ENCODE measurements at regions not wholly inside any gene's neighbourhood (a gene's known extent, or its start where the extent isn't known, plus 50 kb on each side); places are given as distances from the start of the nearest gene placed in this dataset.
"Not testable (repeated sequence)": the region's sequence is repeated elsewhere in the genome, so short reads cannot be mapped to it uniquely, and the experiment has no call there.

- intact Hi-C loops (cut with DNase I), result no loop called here
- Histone ChIP-seq H3K4me3 (no peak overlapping the region), H3K36me3 (no peaks in the 10 kb centered on the region), H3K27me3 (ENCODE audit: low read depth) (no peaks in the 10 kb centered on the region), H3K9me3 (no peaks in the 10 kb centered on the region), H3K4me1 (no peaks in the 10 kb centered on the region), H3K27ac (no peak overlapping the region)
- DNase-seq (no peak), ATAC-seq (no peak)
- no peak for TF ChIP-seq CTCF (IDR thresholded peaks at IDR 0.05)
These were observed 270.6 kb upstream of the MMADHC start for GRCh38 chr2:149858216-149858615.

GRCh38 chr2:149857344-149857743, 269.8 kb upstream of the MMADHC start:
- no peaks in the 10 kb centered on the region for H3K36me3 ChIP-seq
- no peak for TF ChIP-seq CTCF (IDR thresholded peaks at IDR 0.05)
- H3K4me3 ChIP-seq, result no peak overlapping the region
- no peaks in the 10 kb centered on the region for H3K9me3 ChIP-seq
- ATAC-seq, result no peak
- intact Hi-C loops (cut with DNase I), result no loop called here
- H3K4me1 ChIP-seq, result no peaks in the 10 kb centered on the region
- H3K27me3 ChIP-seq (ENCODE audit: low read depth), result no peaks in the 10 kb centered on the region
- DNase-seq, result no peak
- no peak overlapping the region for H3K27ac ChIP-seq

- H3K27me3 ChIP-seq (ENCODE audit: low read depth); H3K4me3 ChIP-seq; H3K36me3 ChIP-seq; ATAC-seq; H3K27ac ChIP-seq; DNase-seq; intact Hi-C loops (cut with DNase I); H3K9me3 ChIP-seq; H3K4me1 ChIP-seq: not testable (repeated sequence)
These were observed 268.3 kb upstream of the MMADHC start for GRCh38 chr2:149855859-149856258.

- DNase-seq (no peak), ATAC-seq (no peak)
- H3K9me3 ChIP-seq, result no peaks in the 10 kb centered on the region
- H3K36me3 ChIP-seq, result no peaks in the 10 kb centered on the region
- no peaks in the 10 kb centered on the region for H3K4me1 ChIP-seq
- TF ChIP-seq CTCF (IDR thresholded peaks at IDR 0.05), result no peak
- intact Hi-C loops (cut with DNase I), result no loop called here
- no peak overlapping the region for H3K27ac ChIP-seq
- no peaks in the 10 kb centered on the region for H3K27me3 ChIP-seq (ENCODE audit: low read depth)
- no peak overlapping the region for H3K4me3 ChIP-seq
These were observed 262.0 kb upstream of the MMADHC start for GRCh38 chr2:149849591-149849990.

- no peak overlapping the region for H3K4me3 ChIP-seq
- H3K4me1 ChIP-seq, result no peaks in the 10 kb centered on the region
- no peaks in the 10 kb centered on the region for H3K27me3 ChIP-seq (ENCODE audit: low read depth)
- no peak for TF ChIP-seq CTCF (IDR thresholded peaks at IDR 0.05)
- ATAC-seq (no peak), DNase-seq (no peak)
- no peaks in the 10 kb centered on the region for H3K9me3 ChIP-seq
- no peak overlapping the region for H3K27ac ChIP-seq
- intact Hi-C loops (cut with DNase I), result no loop called here
- H3K36me3 ChIP-seq, result no peaks in the 10 kb centered on the region
These were observed 261.6 kb upstream of the MMADHC start for GRCh38 chr2:149849136-149849535.

GRCh38 chr2:149841396-149841795, 253.8 kb upstream of the MMADHC start:
- TF ChIP-seq CTCF (IDR thresholded peaks at IDR 0.05), result no peak
- Histone ChIP-seq H3K9me3 (no peaks in the 10 kb centered on the region), H3K27ac (no peak overlapping the region), H3K4me1 (no peaks in the 10 kb centered on the region), H3K36me3 (no peaks in the 10 kb centered on the region), H3K4me3 (no peak overlapping the region), H3K27me3 (ENCODE audit: low read depth) (no peaks in the 10 kb centered on the region)
- intact Hi-C loops (cut with DNase I), result no loop called here
- DNase-seq, result no peak
- no peak for ATAC-seq
